Lower leg skin (tissue), 3 donors: ENCODE measurements at regions not wholly inside any gene's neighbourhood (a gene's known extent, or its start where the extent isn't known, plus 50 kb on each side); places are given as distances from the start of the nearest gene placed in this dataset.

ENCODE experiments used
- POLR2A ChIP-seq, 2 donors: fragments of 450-650 bp; IDR thresholded peaks; one replicate each; pipeline ENCODE4 v1.6.1; 2016 to 2017; ENCODE audit warnings: antibody characterized with exemption in 2 of 2, mild to moderate bottlenecking in 1 of 2, moderate library complexity in 1 of 2
- TF ChIP-seq, protein P1 (sequence below), 3 donors: fragments of 450-650 bp; IDR thresholded peaks; one replicate each; pipeline ENCODE4 v1.5.1; 2016; ENCODE audit warnings: antibody characterized with exemption in 3 of 3, mild to moderate bottlenecking in 3 of 3, moderate library complexity in 2 of 3

DNA sequence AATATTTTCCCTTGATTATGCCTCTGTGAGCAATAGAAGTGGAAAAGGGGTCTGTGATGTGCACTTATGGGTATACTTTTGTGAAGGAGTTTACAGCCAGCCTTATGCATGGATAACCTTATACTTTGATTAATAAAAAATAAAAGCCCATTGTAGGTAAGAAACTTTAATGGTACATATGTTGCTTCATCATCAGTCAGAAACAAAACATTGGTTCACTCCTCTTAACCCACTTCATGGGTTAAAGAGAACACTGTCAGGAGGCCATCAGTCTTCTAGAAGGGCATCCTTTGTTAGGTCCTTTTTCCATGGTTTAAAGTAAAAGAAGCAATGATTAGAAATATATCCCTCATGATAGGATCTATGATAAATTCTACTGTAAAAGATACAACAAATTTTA, 952.1 kb upstream of the MIR17HG start:
- TF ChIP-seq POLR2A (IDR thresholded peaks at IDR 0.05): no peak
- TF ChIP-seq, protein P1, sequence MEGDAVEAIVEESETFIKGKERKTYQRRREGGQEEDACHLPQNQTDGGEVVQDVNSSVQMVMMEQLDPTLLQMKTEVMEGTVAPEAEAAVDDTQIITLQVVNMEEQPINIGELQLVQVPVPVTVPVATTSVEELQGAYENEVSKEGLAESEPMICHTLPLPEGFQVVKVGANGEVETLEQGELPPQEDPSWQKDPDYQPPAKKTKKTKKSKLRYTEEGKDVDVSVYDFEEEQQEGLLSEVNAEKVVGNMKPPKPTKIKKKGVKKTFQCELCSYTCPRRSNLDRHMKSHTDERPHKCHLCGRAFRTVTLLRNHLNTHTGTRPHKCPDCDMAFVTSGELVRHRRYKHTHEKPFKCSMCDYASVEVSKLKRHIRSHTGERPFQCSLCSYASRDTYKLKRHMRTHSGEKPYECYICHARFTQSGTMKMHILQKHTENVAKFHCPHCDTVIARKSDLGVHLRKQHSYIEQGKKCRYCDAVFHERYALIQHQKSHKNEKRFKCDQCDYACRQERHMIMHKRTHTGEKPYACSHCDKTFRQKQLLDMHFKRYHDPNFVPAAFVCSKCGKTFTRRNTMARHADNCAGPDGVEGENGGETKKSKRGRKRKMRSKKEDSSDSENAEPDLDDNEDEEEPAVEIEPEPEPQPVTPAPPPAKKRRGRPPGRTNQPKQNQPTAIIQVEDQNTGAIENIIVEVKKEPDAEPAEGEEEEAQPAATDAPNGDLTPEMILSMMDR (IDR thresholded peaks at IDR 0.05): no peak
